Prostate gland (tissue), 2 donors: ENCODE measurements at regions not wholly inside any gene's neighbourhood (a gene's known extent, or its start where the extent isn't known, plus 50 kb on each side); places are given as distances from the start of the nearest gene placed in this dataset.

ENCODE experiments used
- DNase-seq: peaks from one replicate; pipeline ENCODE4 v3.0.0-alpha.2; 2019; ENCODE audit warnings: low spot score
- H3K27ac ChIP-seq, 2 donors: fragments of 200-600 bp; sonication (generic); 2 replicates each; pipeline ENCODE4 v1.5.1; 2017 to 2019
- H3K27me3 ChIP-seq: fragments of 200-600 bp; sonication (generic); replicated peaks from 2 replicates; pipeline ENCODE4 v1.5.1; 2019; ENCODE audit not compliant: insufficient read depth
- H3K36me3 ChIP-seq, 2 donors: fragments of 200-600 bp; sonication (generic); 1 replicate in 1 of 2; 2 replicates in 1 of 2; pipeline versions ENCODE4 v1.5.1 to v1.8.1; 2017 to 2019
- H3K4me1 ChIP-seq: fragments of 200-600 bp; sonication (generic); replicated peaks from 2 replicates; pipeline ENCODE4 v1.5.1; 2019
- H3K4me3 ChIP-seq, 2 donors: fragments of 200-600 bp; sonication (generic); 2 replicates each; pipeline ENCODE4 v1.5.1; 2017 to 2019
- H3K9me3 ChIP-seq: fragments of 200-600 bp; sonication (generic); 2 replicates; pipeline ENCODE4 v1.5.1; 2017
- CTCF ChIP-seq, 4 experiments: fragments of 200-600 bp in 2 of 4; fragments of 450-650 bp in 2 of 4; sonication (generic) in 2 of 4; IDR thresholded peaks; 1 replicate in 3 of 4; 2 replicates in 1 of 4; pipeline ENCODE4 v1.5.1; 2016 to 2019; ENCODE audit warnings: antibody characterized with exemption in 4 of 4, mild to moderate bottlenecking in 2 of 4, moderate library complexity in 2 of 4
- POLR2A ChIP-seq: fragments of 450-650 bp; IDR thresholded peaks from one replicate; pipeline ENCODE4 v1.6.1; 2016; ENCODE audit warnings: antibody characterized with exemption, mild to moderate bottlenecking
- POLR2AphosphoS5 ChIP-seq: sonication (generic); formaldehyde crosslinking; IDR thresholded peaks from one replicate; pipeline ENCODE4 v1.6.1; 2017; ENCODE audit warnings: antibody characterized with exemption
- WGBS: methylation state at CpG from one replicate; pipeline ENCODE4 v1.1.5; 2018; 5-methylcytosine and 5-hydroxymethylcytosine counted together
- intact Hi-C: fragments of 100-400 bp; cut with DNase I; formaldehyde crosslinking; loops from one replicate; pipeline ENCODE4 v1.14.2; 2022

DNA sequence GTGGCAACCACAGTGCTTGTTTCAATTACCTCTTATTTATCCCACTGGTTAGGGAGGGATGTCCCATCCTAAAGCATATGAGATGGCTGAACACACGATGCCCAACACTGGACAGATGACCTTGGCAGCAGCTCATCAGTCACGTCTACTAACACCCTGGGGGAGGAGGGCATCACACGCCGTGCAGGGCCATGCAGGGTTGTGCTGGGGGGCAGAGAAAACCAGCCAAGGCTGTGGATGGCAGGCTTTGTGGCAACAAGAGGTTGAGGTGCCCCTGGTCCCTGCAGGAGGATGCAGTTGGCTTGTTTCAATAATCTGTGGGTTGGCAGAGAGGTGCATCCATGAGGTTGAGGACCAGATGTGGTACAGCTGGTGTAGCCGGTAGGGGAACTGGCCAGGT is 293.7 kb upstream of the SULF2 start:
- intact Hi-C loops = no loop called here
- Histone ChIP-seq H3K36me3 (no peaks in the 10 kb centered on the region), H3K9me3 (no peaks in the 10 kb centered on the region), H3K27ac (no peak overlapping the region), H3K4me1 (no peaks in the 10 kb centered on the region), H3K27me3 (no peaks in the 10 kb centered on the region), H3K4me3 (no peak overlapping the region)
- 91% methylated on average over 5 of the region's 5 CpGs for WGBS
- TF ChIP-seq CTCF (IDR thresholded peaks at IDR 0.05) (no peak), POLR2A (no peak), POLR2AphosphoS5 (no peak)
- no peak for DNase-seq

GRCh38 chr20:48076747-48077146 is 291.5 kb upstream of the SULF2 start:
- TF ChIP-seq CTCF (IDR thresholded peaks at IDR 0.05) = no peak
- TF ChIP-seq POLR2AphosphoS5 = no peak
- TF ChIP-seq POLR2A = no peak
- no peak for DNase-seq
- 75% methylated on average over 6 of the region's 6 CpGs for WGBS
- Histone ChIP-seq H3K4me3 (no peak overlapping the region), H3K27me3 (no peaks in the 10 kb centered on the region), H3K36me3 (no peaks in the 10 kb centered on the region), H3K9me3 (no peaks in the 10 kb centered on the region), H3K27ac (no peak overlapping the region), H3K4me1 (no peaks in the 10 kb centered on the region)
- intact Hi-C loops = no loop called here

DNA sequence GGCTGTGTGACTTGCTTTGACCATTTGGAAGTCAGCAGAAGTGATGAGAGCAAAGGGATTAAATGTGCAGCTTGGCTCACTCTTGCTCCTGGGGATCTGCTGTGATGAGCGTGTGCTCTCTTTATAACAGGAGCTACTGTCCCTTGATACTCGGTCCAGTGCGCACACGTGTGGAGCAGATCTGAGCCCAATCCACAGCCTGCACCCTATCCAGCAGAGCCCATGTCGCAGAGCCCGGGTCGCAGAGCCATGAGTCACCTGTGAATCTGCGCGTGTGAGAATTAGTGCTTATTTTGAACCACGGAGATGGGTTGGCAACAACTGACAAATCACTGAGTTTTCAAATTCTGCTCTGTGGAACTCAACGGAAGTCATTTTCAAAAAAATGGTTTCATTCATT is 291.0 kb upstream of the SULF2 start:
- 92% methylated on average over 11 of the region's 11 CpGs for WGBS

DNA sequence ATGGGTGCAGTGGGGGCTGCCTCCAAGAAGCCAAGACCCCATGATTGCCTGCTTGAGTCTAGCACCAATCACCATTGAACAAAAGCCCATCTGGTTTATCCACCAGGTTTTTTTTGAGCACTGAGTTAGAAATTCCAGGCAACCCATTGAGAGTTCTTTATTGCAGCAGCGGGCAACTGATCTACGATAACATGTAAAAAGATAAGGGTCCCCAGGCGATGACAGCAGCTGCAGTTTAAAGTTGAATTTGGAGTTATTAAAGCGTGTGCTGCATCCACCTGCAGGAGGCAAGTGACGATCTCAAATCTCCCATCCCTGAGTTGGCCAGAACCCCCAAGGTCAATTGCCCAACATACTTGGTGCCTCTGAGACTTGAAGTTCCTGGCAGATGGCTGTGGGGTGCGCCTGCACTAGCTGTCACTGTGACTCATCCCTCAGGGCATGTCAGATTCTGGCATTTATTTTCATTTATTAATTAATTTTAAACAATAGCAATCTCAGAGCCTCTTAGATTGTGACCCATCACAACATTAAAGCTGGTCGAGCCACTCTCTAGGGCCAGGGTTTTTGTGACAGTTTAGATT is 290.4 kb upstream of the SULF2 start:
- DNase-seq = no peak
- Histone ChIP-seq H3K36me3 (no peaks in the 10 kb centered on the region), H3K4me3 (no peak overlapping the region), H3K27ac (no peak overlapping the region), H3K4me1 (no peaks in the 10 kb centered on the region), H3K9me3 (no peaks in the 10 kb centered on the region), H3K27me3 (no peaks in the 10 kb centered on the region)
- no peak for TF ChIP-seq CTCF (IDR thresholded peaks at IDR 0.05)
- no peak for TF ChIP-seq POLR2AphosphoS5
- no peak for TF ChIP-seq POLR2A
- intact Hi-C loops = no loop called here
- 63% methylated on average over 7 of the region's 7 CpGs for WGBS

More for the DNA sequence above, 291.0 kb upstream of the SULF2 start:
- H3K27ac ChIP-seq = no peak overlapping the region
- no peak for DNase-seq
- no peaks in the 10 kb centered on the region for H3K27me3 ChIP-seq
- H3K4me1 ChIP-seq = no peaks in the 10 kb centered on the region
- H3K9me3 ChIP-seq = no peaks in the 10 kb centered on the region
- TF ChIP-seq POLR2AphosphoS5 = no peak
- no peak for TF ChIP-seq CTCF (IDR thresholded peaks at IDR 0.05)
- no peak for TF ChIP-seq POLR2A
- intact Hi-C loops = no loop called here
- no peaks in the 10 kb centered on the region for H3K36me3 ChIP-seq
- H3K4me3 ChIP-seq = no peak overlapping the region

DNA sequence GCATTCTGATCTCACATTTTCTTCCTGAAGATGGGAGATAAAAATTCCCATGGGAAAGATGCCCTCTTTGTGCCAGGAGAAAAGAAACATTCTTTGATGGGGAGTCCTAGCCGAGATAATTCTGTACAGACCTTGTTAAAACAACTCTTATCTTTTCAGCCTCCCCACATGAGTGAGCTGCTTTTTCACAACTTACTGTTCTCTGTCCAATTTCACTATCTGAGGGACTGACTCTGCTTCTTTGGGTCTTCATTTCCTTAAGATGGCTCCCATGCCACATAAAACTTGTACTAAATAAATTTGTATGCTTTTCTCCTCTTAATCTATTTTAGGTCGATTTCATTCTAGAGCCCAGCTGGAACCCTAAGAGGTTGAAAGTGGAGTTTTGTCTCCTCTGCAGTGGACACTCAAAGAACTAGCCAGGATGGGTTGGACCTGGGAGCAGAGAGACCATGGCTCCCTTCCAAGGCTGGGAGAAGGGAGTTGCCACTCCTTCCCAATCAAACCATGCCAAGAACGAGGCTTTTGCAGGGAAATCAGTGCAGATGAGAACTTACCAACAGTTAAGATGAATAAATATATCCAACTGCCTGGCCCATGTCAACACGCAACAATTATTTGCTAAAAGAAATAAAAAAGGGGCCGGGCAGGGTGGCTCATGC is 285.8 kb upstream of the SULF2 start:
- no peak for TF ChIP-seq CTCF (IDR thresholded peaks at IDR 0.05)
- Histone ChIP-seq H3K4me1 (no peaks in the 10 kb centered on the region), H3K9me3 (no peaks in the 10 kb centered on the region), H3K36me3 (no peaks in the 10 kb centered on the region), H3K27me3 (no peaks in the 10 kb centered on the region), H3K27ac (no peak overlapping the region), H3K4me3 (no peak overlapping the region)
- no peak for DNase-seq
- WGBS = 43% methylated on average over 5 of the region's 5 CpGs
- intact Hi-C loops = no loop called here
